ENCODE measurements at regions not wholly inside any gene's neighbourhood (a gene's known extent, or its start where the extent isn't known, plus 50 kb on each side); places are given as distances from the start of the nearest gene placed in this dataset.
"Not testable (repeated sequence)": the region's sequence is repeated elsewhere in the genome, so short reads cannot be mapped to it uniquely, and the experiment has no call there.

- no peak for DNase-seq
These were observed 80.7 kb upstream of the SLITRK5 start for GRCh38 chr13:87590518-87590917.

- not testable (repeated sequence) for DNase-seq
These were observed 66.7 kb upstream of the SLITRK5 start for GRCh38 chr13:87604437-87604836.

GRCh38 chr13:87607266-87607665 is 63.9 kb upstream of the SLITRK5 start:
- no peak for DNase-seq

- DNase-seq = no peak
These were observed 56.9 kb upstream of the SLITRK5 start for GRCh38 chr13:87614276-87614675.

All from NCI-H446 treated with DMSO at 0.1 percent for 48 hours (cell line).